OCI-LY3 (cell line): ENCODE measurements at regions not wholly inside any gene's neighbourhood (a gene's known extent, or its start where the extent isn't known, plus 50 kb on each side); places are given as distances from the start of the nearest gene placed in this dataset.

ENCODE experiments used
- H2AFZ ChIP-seq: fragments of 200-600, 300-600 bp; shearing (Covaris generic); 2 replicates; pipeline ENCODE4 v1.6.0; 2014; ENCODE audit warnings: antibody characterized with exemption, low read depth, low read length
- H3K27ac ChIP-seq: fragments of 200-600, 300-600 bp; sonication (generic); 2 replicates; pipeline ENCODE4 v1.5.1; 2014; ENCODE audit warnings: mild to moderate bottlenecking, low read length, moderate library complexity, mixed read lengths
- H3K27me3 ChIP-seq: fragments of 200-600, 300-600 bp; sonication (generic); 2 replicates; pipeline ENCODE4 v1.6.1; 2014; ENCODE audit warnings: low read depth, low read length, mixed read lengths
- H3K36me3 ChIP-seq: fragments of 200-600, 300-600 bp; sonication (generic); replicated peaks from 2 replicates; pipeline ENCODE3; 2014; ENCODE audit warnings: low read depth, low read length, mixed read lengths
- H3K4me1 ChIP-seq: fragments of 300-600, 200-600 bp; sonication (generic); 2 replicates; pipeline ENCODE4 v1.6.1; 2014; ENCODE audit warnings: low read length, mixed read lengths
- H3K4me2 ChIP-seq: fragments of 200-600, 300-600 bp; sonication (generic); 2 replicates; pipeline ENCODE4 v1.6.1; 2014; ENCODE audit warnings: low read length, mixed read lengths
- H3K4me3 ChIP-seq: fragments of 300-600, 200-600 bp; sonication (generic); 2 replicates; pipeline ENCODE4 v1.5.1; 2014; ENCODE audit warnings: antibody characterized with exemption, mild to moderate bottlenecking, low read length, moderate library complexity
- H3K79me2 ChIP-seq: fragments of 300-600, 200-600 bp; shearing (Covaris generic); 2 replicates; pipeline ENCODE4 v1.6.1; 2014; ENCODE audit warnings: mild to moderate bottlenecking, low read length, mixed read lengths
- H3K9ac ChIP-seq: fragments of 300-600, 200-600 bp; shearing (Covaris generic); 2 replicates; pipeline ENCODE4 v1.6.0; 2014; ENCODE audit warnings: mild to moderate bottlenecking, low read length, moderate library complexity
- H3K9me3 ChIP-seq: fragments of 200-600, 300-600 bp; shearing (Covaris generic); 2 replicates; pipeline ENCODE4 v1.6.1; 2014; ENCODE audit warnings: low read length, mixed read lengths; ENCODE audit not compliant: insufficient read depth
- H4K20me1 ChIP-seq: fragments of 200-600, 300-600 bp; sonication (generic); 2 replicates; pipeline ENCODE4 v1.6.1; 2016; ENCODE audit warnings: low read length, mixed read lengths; ENCODE audit not compliant: insufficient read depth
- EZH2phosphoT487 ChIP-seq: fragments of 200-600 bp; shearing (Covaris generic); IDR thresholded peaks from 2 replicates; pipeline ENCODE4 v1.6.1; 2018; ENCODE audit warnings: antibody characterized with exemption, mixed run types, low read depth
- TF ChIP-seq, protein P1 (sequence below): fragments of 200-600, 300-600 bp; sonication (generic); IDR thresholded peaks from 2 replicates; pipeline ENCODE4 v1.5.1; 2014; ENCODE audit warnings: antibody characterized with exemption, low read length, low read depth

DNA sequence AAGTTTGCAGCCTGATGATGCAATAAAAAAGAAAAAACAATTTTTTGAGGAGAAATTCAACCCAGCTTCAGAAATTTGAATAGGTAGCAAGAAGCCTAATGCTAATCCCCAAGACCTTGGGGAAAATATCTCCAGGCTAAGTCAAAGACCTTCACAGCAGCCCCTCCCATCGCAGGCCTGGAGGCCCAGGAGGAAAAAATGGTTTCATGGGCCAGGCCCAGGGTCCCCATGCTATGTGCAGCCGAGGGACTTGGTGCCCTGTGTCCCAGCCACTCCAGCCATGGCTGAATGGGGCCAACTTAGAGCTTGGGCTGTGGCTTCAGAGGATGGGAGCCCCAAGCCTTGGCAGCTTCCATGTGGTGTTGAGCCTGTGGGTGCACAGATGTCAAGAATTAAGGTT is 210.3 kb downstream of the SUCLA2 start:
- Histone ChIP-seq H3K27me3 (no peaks in the 10 kb centered on the region), H3K79me2 (no peaks in the 10 kb centered on the region), H3K9ac (no peak overlapping the region), H3K27ac (no peak overlapping the region), H2AFZ (no peak overlapping the region), H3K4me1 (no peaks in the 10 kb centered on the region), H3K9me3 (0 out of 2 replicates have a peak, but pooled peaks cover 9% of the 10 kb centered on the region), H3K4me2 (no peak overlapping the region), H4K20me1 (no peaks in the 10 kb centered on the region), H3K4me3 (no peak overlapping the region), H3K36me3 (no peaks in the 10 kb centered on the region)
- TF ChIP-seq EZH2phosphoT487: no peak
- TF ChIP-seq, protein P1, sequence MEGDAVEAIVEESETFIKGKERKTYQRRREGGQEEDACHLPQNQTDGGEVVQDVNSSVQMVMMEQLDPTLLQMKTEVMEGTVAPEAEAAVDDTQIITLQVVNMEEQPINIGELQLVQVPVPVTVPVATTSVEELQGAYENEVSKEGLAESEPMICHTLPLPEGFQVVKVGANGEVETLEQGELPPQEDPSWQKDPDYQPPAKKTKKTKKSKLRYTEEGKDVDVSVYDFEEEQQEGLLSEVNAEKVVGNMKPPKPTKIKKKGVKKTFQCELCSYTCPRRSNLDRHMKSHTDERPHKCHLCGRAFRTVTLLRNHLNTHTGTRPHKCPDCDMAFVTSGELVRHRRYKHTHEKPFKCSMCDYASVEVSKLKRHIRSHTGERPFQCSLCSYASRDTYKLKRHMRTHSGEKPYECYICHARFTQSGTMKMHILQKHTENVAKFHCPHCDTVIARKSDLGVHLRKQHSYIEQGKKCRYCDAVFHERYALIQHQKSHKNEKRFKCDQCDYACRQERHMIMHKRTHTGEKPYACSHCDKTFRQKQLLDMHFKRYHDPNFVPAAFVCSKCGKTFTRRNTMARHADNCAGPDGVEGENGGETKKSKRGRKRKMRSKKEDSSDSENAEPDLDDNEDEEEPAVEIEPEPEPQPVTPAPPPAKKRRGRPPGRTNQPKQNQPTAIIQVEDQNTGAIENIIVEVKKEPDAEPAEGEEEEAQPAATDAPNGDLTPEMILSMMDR: no peak

DNA sequence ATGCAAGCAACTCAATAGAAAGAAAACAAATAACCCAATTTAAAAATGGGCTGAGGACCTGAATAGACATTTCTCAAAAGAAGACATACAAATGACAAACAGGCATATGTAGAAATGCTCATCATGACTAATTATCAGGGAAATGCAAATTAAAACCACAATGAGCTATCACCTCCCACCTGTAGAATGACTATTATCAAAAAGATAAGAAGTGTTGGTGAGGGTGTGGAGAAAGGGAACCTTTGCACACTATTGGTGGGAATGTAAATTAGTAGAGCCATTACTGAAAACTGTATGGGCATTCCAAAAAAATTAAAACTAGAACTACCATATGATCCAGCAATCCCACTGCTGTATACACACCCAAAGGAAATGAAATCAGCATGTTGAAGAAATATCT is 212.2 kb downstream of the SUCLA2 start:
- Histone ChIP-seq H3K4me2 (no peak overlapping the region), H4K20me1 (no peaks in the 10 kb centered on the region), H3K27ac (no peak overlapping the region), H3K36me3 (no peaks in the 10 kb centered on the region), H2AFZ (no peak overlapping the region), H3K79me2 (no peaks in the 10 kb centered on the region), H3K9ac (no peak overlapping the region), H3K4me1 (no peaks in the 10 kb centered on the region), H3K27me3 (no peaks in the 10 kb centered on the region), H3K9me3 (0 out of 2 replicates have a peak, but pooled peaks cover 9% of the 10 kb centered on the region), H3K4me3 (no peak overlapping the region)
- no peak for TF ChIP-seq EZH2phosphoT487
- TF ChIP-seq, protein P1: no peak

DNA sequence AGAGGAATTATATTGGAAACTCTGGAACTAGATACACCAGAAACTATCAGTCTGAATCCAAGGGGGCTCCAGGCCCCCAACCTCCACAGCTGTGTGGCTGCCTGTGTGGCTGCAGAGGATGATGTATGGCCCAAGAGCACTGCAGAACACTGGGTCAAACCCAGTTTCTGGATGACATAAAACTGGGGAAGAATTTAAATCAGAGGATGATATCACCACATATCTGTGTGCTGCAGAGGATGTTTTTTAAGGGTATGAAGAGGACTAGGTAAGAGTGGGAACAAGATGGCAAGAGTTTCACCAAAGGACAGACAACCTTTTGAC is 226.4 kb downstream of the SUCLA2 start:
- Histone ChIP-seq H3K9ac (no peak overlapping the region), H3K4me3 (no peak overlapping the region), H3K4me2 (no peak overlapping the region), H3K4me1 (no peaks in the 10 kb centered on the region), H3K36me3 (no peaks in the 10 kb centered on the region), H4K20me1 (no peaks in the 10 kb centered on the region), H2AFZ (no peak overlapping the region), H3K79me2 (no peaks in the 10 kb centered on the region), H3K9me3 (no peaks in the 10 kb centered on the region), H3K27ac (no peak overlapping the region), H3K27me3 (no peaks in the 10 kb centered on the region)
- TF ChIP-seq, protein P1: no peak

DNA sequence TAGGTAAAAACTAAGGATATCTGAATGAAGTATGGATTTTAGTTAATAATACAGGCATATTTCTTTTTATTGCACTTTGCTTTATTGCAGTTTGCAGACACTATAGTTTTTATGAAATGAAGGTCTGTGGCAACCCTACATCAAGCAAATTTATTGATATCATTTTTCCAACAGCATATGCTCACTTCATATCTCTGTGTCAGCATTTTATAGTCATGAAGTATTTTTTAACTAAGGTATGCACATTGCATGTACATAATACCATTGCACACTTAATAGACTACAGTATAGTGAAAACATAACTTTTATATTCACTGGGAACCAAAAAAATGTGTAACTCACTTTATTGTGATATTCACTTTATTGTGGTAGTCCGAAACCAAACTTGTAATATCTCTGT is 236.3 kb downstream of the SUCLA2 start:
- TF ChIP-seq, protein P1: no peak
- no peak for TF ChIP-seq EZH2phosphoT487
- H3K4me3 ChIP-seq: no peak overlapping the region
- no peak overlapping the region for H3K9ac ChIP-seq
- no peak overlapping the region for H2AFZ ChIP-seq
- no peaks in the 10 kb centered on the region for H4K20me1 ChIP-seq
- H3K79me2 ChIP-seq: no peaks in the 10 kb centered on the region
- no peak overlapping the region for H3K27ac ChIP-seq
- no peaks in the 10 kb centered on the region for H3K27me3 ChIP-seq
- no peaks in the 10 kb centered on the region for H3K9me3 ChIP-seq
- no peaks in the 10 kb centered on the region for H3K4me1 ChIP-seq
- no peaks in the 10 kb centered on the region for H3K36me3 ChIP-seq
- H3K4me2 ChIP-seq: no peak overlapping the region
